Heart left ventricle (tissue), 16 donors: ENCODE measurements at regions not wholly inside any gene's neighbourhood (a gene's known extent, or its start where the extent isn't known, plus 50 kb on each side); places are given as distances from the start of the nearest gene placed in this dataset.

Experiments
- ATAC-seq, 4 donors: fragments of 200-7000 bp; cut with Tn5 transposase; one replicate each; pipeline ENCODE4 v1.9.1; 2020 to 2022; ENCODE audit warnings: moderate library complexity in 4 of 4, mild to moderate bottlenecking in 3 of 4, moderate number of reproducible peaks in 1 of 4
- DNase-seq, 5 donors: peaks; one replicate each; pipeline ENCODE4 v3.0.0-alpha.2; 2020
- H3K27ac ChIP-seq, 12 donors: fragments of 200-600 bp; sonication (generic) in 4 of 12; one replicate each; pipeline versions ENCODE4 v1.5.0 to v1.8.0; 2016 to 2022; ENCODE audit warnings: mild to moderate bottlenecking in 2 of 12
- H3K27me3 ChIP-seq, 9 donors: fragments of 200-600 bp; sonication (generic) in 2 of 9; one replicate each; pipeline versions ENCODE4 v1.5.1 to v1.8.0; 2016 to 2022; ENCODE audit warnings: mild to moderate bottlenecking in 3 of 9
- H3K36me3 ChIP-seq, 9 donors: fragments of 200-600 bp; sonication (generic) in 2 of 9; one replicate each; pipeline versions ENCODE4 v1.5.0 to v1.8.0; 2018 to 2022; ENCODE audit warnings: mild to moderate bottlenecking in 2 of 9
- H3K4me1 ChIP-seq, 12 donors: fragments of 200-600 bp; sonication (generic) in 4 of 12; one replicate each; pipeline versions ENCODE4 v1.5.0 to v1.8.0; 2016 to 2022; ENCODE audit warnings: mild to moderate bottlenecking in 3 of 12
- H3K4me3 ChIP-seq, 12 donors: fragments of 200-600 bp; sonication (generic) in 4 of 12; one replicate each; pipeline versions ENCODE4 v1.5.0 to v1.8.0; 2017 to 2022; ENCODE audit warnings: mild to moderate bottlenecking in 9 of 12, moderate library complexity in 4 of 12
- H3K9me3 ChIP-seq, 12 donors: fragments of 200-600 bp; sonication (generic) in 4 of 12; one replicate each; pipeline versions ENCODE4 v1.5.0 to v1.8.0; 2016 to 2022; ENCODE audit warnings: mild to moderate bottlenecking in 1 of 12
- CTCF ChIP-seq, 12 donors: fragments of 200-600 bp; sonication (generic) in 4 of 12; IDR thresholded peaks; one replicate each; pipeline versions ENCODE4 v1.5.0 to v1.8.0; 2018 to 2022; ENCODE audit warnings: antibody characterized with exemption in 12 of 12, mild to moderate bottlenecking in 5 of 12
- POLR2A ChIP-seq, 2 donors: fragments of 450-650 bp; IDR thresholded peaks; one replicate each; pipeline ENCODE4 v1.6.1; 2017; ENCODE audit warnings: antibody characterized with exemption in 2 of 2, mild to moderate bottlenecking in 2 of 2, moderate library complexity in 2 of 2
- WGBS, 4 donors: extraction: QIAGEN DNeasy Blood & Tissue Kit in 2 of 4; methylation state at CpG; one replicate each; pipeline versions ENCODE4 v1.1.5 to v1.1.7; 2013 to 2018; 5-methylcytosine and 5-hydroxymethylcytosine counted together
- intact Hi-C, 10 donors: fragments of 100-400 bp; cut with DNase I; formaldehyde crosslinking; loops; one replicate each; pipeline versions ENCODE4 v1.11.1 to v1.14.2; 2022
- donor health status: ischemic (EF 13 %, LVEDD 7.1; RV severe dilation, severe dysfunction).
- donor health status: healthy with polysubstance abuse.
- donor health status: DM: no; HTN: yes; CAD: no.
- donor health status: DM: no; HTN: no; CAD: no.
- donor health status: ischemic (EF 25% LVEDD 6.9; RV normal size, moderate dysfunction).
- donor health status: ischemic (EF 25% LVEDD 5.7; RV mildly dilated, moderate dysfunction).
- donor health status: healthy.
- donor health status: DM: yes; HTN: yes; CAD: no.
- donor health status: ischemic (EF 35%, LVEDD 5.7; RV mildly dilated, moderate dysfunction).
- donor health status: nonischemic (EF 11% LVEDD 7.7; RV severe dilation, severe dysfunction).
- donor health status: DM: yes; HTN: yes; CAD: no.
- donor health status: PGD.
- donor health status: ischemic (EF 29% LVEDD 5.4; RV normal size, mild dysfunction).
- donor health status: nonischemic (EF 23%, LVEDD 6.1; RV moderate dilation, normal function).

DNA sequence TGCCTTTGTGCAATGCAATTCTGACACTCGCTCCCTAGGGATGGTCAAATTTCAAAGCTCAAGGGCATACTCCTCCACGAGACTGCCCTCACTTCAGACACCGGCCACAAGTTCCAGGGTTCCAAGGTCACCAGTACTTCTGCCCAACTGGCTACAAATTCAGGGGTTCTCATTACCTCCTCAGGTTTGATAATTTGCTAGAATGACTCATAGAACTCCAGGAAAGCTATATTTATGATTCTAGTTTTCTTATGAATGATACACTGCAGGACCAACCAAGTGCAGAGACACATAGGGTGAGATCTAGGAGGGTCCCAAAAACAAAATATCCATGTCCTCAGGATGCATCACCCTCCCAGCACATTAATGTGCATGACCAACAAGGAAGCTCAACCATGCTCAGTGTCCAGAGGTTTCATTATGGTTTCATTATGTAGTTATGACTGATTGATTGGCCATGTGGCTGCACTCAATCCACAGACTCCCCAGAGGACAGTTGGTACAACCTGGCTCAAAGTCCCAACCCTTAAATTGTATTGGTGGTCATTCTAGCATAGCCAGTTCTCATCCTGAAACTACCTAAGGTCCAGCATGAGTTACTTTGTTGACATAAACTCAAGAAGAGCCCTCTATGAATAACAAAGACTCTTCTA, 170.4 kb upstream of the LRRN1 start:
- no peak for DNase-seq
- no peaks in the 10 kb centered on the region for H3K36me3 ChIP-seq
- H3K9me3 ChIP-seq, result peaks cover 0 to 6% (median 0%) of the 10 kb centered on the region in 12 donors
- WGBS, 4 donors, result 72 to 79% (median 75%) methylated on average over 3 of the region's 3 CpGs
- intact Hi-C loops, result no loop called here
- H3K4me1 ChIP-seq, result peaks cover 0 to 4% (median 0%) of the 10 kb centered on the region in 12 donors
- no peak overlapping the region for H3K4me3 ChIP-seq
- ATAC-seq, result no peak
- H3K27me3 ChIP-seq, result no peaks in the 10 kb centered on the region
- no peak overlapping the region for H3K27ac ChIP-seq
- TF ChIP-seq POLR2A (IDR thresholded peaks at IDR 0.05), result no peak
- no peak for TF ChIP-seq CTCF (IDR thresholded peaks at IDR 0.05)

- peaks cover 0 to 18% (median 5%) of the 10 kb centered on the region in 12 donors for H3K9me3 ChIP-seq
- H3K4me1 ChIP-seq, result no peaks in the 10 kb centered on the region
- H3K4me3 ChIP-seq, result no peak overlapping the region
- H3K27ac ChIP-seq, result no peak overlapping the region
- DNase-seq (no peak), ATAC-seq (no peak)
- 59 to 70% (median 67%) methylated on average over 3 of the region's 3 CpGs for WGBS, 4 donors
- no peak for TF ChIP-seq CTCF (IDR thresholded peaks at IDR 0.05)
- TF ChIP-seq POLR2A (IDR thresholded peaks at IDR 0.05), result no peak
- H3K36me3 ChIP-seq, result no peaks in the 10 kb centered on the region
- H3K27me3 ChIP-seq, result no peaks in the 10 kb centered on the region
- intact Hi-C loops, result no loop called here
Measured at GRCh38 chr3:3627114-3627513, 172.1 kb upstream of the LRRN1 start.

DNA sequence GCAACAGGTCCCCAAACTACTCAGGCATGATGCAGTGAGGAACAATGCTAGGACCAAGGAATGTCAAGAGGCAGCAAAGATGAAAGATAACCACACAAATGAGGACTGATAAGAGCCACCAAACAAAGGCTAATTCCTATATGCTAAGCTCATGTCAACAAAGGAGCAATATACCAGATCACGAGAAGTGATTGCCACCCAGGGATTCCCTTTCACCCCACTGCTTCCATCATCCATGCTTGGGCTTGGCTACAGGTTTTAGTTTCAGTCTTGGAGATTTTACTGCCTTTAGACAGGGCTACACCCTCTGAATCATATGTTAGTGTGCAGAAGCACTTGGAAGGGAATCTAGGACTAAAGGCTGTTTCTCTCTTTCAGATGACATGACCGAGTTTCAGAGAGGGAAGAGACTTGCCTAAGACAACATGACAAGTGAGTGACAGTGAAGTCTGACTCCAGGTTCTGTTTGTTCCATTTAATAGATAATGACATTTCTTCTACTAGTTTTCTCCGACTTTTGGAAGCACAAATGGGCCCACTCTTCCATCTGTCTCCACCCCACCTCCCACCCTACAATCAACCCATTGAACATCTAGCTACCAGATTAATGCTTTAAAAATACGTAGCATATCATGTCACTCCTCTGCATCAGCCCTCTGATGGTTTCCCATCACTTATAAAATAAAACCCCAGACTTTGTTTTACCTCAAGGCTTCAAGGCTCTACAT, 173.5 kb upstream of the LRRN1 start:
- WGBS, 4 donors, result 59 to 61% (median 60%) methylated on average over 4 of the region's 4 CpGs
- DNase-seq, result no peak

More for the DNA sequence above, 173.5 kb upstream of the LRRN1 start:
- intact Hi-C loops, result no loop called here
- H3K9me3 ChIP-seq, result peaks cover 0 to 18% (median 5%) of the 10 kb centered on the region in 12 donors
- no peak overlapping the region for H3K4me3 ChIP-seq
- no peaks in the 10 kb centered on the region for H3K4me1 ChIP-seq
- H3K27ac ChIP-seq, result no peak overlapping the region
- TF ChIP-seq CTCF (IDR thresholded peaks at IDR 0.05) (no peak), POLR2A (IDR thresholded peaks at IDR 0.05) (no peak)
- H3K36me3 ChIP-seq, result no peaks in the 10 kb centered on the region
- ATAC-seq, result no peak
- H3K27me3 ChIP-seq, result no peaks in the 10 kb centered on the region
